Neutrophil (primary cell): ENCODE measurements at regions not wholly inside any gene's neighbourhood (a gene's known extent, or its start where the extent isn't known, plus 50 kb on each side); places are given as distances from the start of the nearest gene placed in this dataset.

Experiments
- H3K27ac ChIP-seq: fragments of 200-600 bp; sonication (generic); 2 replicates; pipeline ENCODE4 v1.5.1; 2016; ENCODE audit warnings: mild to moderate bottlenecking, moderate library complexity
- H3K27me3 ChIP-seq: fragments of 200-600 bp; sonication (generic); 2 replicates; pipeline ENCODE4 v1.6.0; 2016; ENCODE audit warnings: mild to moderate bottlenecking
- H3K36me3 ChIP-seq: fragments of 200-600 bp; sonication (generic); 2 replicates; pipeline ENCODE4 v1.5.1; 2017
- H3K4me1 ChIP-seq, 2 experiments: fragments of 200-600 bp in 1 of 2; sonication (generic) in 1 of 2; 1 replicate in 1 of 2; 2 replicates in 1 of 2; pipeline versions ENCODE4 v1.5.1 to v1.6.1; 2013 to 2016; ENCODE audit warnings: low read depth in 1 of 2, low read length in 1 of 2, mild to moderate bottlenecking in 1 of 2, moderate library complexity in 1 of 2; ENCODE audit not compliant: control insufficient read depth in 1 of 2, insufficient read depth in 1 of 2
- H3K4me3 ChIP-seq, 2 experiments: fragments of 200-600 bp in 1 of 2; sonication (generic) in 1 of 2; 1 replicate in 1 of 2; 2 replicates in 1 of 2; pipeline ENCODE4 v1.5.1; 2013 to 2016; ENCODE audit warnings: low read depth in 1 of 2, low read length in 1 of 2, mild to moderate bottlenecking in 1 of 2, moderate library complexity in 1 of 2
- H3K9me3 ChIP-seq: fragments of 200-600 bp; sonication (generic); 2 replicates; pipeline ENCODE4 v1.5.1; 2016
- TF ChIP-seq, protein P1 (sequence below): fragments of 200-600 bp; sonication (generic); IDR thresholded peaks from 2 replicates; pipeline ENCODE4 v1.5.1; 2016; ENCODE audit warnings: antibody characterized with exemption

DNA sequence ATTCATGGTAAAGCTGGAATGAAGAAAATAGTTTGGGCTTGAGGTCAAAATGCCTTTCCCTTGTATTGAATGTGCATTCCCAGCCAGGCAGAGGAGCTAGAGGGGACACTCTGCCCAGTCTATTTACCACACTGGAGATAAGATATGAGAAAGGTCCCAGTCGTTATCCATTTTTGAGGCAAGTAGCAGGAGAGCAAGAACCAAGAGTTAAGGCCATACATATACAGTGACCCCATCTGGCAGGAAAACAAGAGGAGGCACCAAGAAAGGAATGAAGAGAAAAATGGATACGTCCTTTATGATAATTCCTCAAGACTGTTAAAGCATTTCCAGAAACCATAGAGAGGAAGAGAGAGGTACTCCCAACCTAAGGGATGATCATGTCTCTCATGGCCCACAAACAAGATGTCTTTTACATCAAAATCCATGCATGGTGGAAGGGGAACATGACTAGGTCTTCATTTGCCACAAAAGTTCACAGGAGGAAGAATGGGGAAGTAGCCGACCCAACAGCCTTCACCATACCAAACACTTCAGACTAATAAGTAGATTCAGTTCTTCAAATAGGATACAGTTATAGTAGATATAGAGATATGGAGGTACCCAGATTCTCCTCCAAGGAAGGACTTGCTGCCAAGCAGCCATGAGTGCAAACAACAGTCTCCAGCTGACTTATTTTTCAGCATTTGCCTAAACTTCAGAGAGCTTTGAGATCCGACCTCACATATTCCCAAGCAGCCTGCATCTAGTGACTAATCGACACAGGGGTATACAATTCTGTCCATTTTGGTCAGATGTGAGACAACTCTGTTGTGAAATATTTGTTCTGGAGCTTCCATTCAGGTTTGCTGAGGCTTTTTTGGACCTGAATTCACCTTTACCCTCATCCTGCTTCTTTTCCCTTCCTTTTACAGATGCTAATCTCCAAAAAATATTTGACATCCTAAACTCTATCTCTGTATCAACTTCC lies 61.1 kb upstream of the CCDC71L start:
- Histone ChIP-seq H3K27ac (no peak overlapping the region), H3K4me3 (no peak overlapping the region), H3K4me1 (no peaks in the 10 kb centered on the region), H3K27me3 (no peaks in the 10 kb centered on the region), H3K9me3 (no peaks in the 10 kb centered on the region), H3K36me3 (no peaks in the 10 kb centered on the region)
- TF ChIP-seq, protein P1, sequence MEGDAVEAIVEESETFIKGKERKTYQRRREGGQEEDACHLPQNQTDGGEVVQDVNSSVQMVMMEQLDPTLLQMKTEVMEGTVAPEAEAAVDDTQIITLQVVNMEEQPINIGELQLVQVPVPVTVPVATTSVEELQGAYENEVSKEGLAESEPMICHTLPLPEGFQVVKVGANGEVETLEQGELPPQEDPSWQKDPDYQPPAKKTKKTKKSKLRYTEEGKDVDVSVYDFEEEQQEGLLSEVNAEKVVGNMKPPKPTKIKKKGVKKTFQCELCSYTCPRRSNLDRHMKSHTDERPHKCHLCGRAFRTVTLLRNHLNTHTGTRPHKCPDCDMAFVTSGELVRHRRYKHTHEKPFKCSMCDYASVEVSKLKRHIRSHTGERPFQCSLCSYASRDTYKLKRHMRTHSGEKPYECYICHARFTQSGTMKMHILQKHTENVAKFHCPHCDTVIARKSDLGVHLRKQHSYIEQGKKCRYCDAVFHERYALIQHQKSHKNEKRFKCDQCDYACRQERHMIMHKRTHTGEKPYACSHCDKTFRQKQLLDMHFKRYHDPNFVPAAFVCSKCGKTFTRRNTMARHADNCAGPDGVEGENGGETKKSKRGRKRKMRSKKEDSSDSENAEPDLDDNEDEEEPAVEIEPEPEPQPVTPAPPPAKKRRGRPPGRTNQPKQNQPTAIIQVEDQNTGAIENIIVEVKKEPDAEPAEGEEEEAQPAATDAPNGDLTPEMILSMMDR, result no peak

DNA sequence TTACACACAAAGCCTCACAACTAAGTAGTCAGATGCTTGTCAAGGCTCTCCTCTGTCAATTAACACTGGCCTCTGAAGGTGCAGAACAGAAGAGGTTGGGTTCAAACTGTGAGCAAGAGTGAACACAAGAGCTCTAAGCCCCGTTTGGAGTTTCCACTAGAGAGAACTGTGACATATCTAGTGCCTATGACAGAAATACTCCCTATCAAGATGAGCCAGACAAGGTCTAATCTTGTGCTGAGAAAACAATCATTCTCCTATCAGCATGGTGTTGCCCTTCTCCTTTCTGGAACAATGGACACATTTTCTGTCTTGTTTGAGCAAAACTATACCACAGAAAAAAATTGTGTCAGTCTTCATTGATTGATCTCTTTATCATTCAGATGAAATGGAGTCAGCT lies 62.4 kb upstream of the CCDC71L start:
- Histone ChIP-seq H3K27ac (no peak overlapping the region), H3K36me3 (no peaks in the 10 kb centered on the region), H3K27me3 (no peaks in the 10 kb centered on the region), H3K4me1 (no peaks in the 10 kb centered on the region), H3K9me3 (no peaks in the 10 kb centered on the region), H3K4me3 (no peak overlapping the region)
- TF ChIP-seq, protein P1, result no peak

DNA sequence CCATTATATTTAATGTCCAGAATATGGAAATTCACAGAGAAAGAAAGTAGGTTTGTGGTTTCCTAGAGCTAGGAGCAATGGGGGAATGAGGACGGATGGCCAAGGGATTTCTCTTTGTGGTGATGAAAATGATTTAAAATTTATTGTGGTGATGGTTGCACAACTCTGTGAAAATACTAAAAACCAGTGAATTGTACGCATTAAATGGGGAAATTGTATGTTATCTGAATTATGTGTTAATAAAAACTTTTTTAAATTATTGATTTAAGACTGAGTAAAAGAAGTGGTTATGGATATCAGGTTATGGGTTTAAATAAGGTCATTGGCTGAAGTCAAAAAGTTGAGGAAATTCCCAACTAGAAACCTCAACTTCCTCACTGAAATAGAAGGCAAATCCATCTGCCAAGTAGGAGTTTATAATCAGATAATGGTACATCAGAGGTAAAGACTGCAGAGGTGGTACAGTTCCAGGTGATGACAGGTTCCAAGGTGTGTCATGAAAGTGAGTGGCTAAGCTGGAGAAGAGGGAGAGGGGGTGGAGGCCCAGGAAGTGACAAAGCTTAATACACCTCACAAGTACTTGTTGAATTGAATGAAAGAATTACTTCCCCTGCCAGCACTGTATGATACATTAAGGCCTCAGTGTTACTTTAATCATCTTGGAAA lies 68.9 kb upstream of the CCDC71L start:
- TF ChIP-seq, protein P1, result no peak
- Histone ChIP-seq H3K4me3 (no peak overlapping the region), H3K27me3 (no peaks in the 10 kb centered on the region), H3K27ac (no peak overlapping the region), H3K4me1 (no peaks in the 10 kb centered on the region), H3K36me3 (no peaks in the 10 kb centered on the region), H3K9me3 (no peaks in the 10 kb centered on the region)

DNA sequence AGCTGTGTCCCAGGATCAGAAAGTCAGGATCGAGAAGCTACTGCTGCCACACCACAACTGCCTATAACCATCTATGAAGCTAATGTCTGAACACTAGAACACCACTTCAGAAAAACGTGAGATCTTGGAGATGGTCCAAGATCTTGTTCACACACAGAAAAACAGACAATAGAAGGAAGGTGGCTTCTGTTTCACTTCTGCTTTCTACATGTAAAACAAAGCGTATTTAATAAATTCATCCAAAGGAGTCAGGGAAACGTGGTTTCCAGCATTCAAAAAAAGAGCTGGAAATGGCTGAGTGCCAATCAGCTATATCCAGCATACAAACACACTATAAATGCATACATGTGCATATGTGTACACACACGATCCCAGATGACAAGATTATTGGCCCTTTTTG lies 70.2 kb upstream of the CCDC71L start:
- no peaks in the 10 kb centered on the region for H3K36me3 ChIP-seq
- no peaks in the 10 kb centered on the region for H3K4me1 ChIP-seq
- H3K4me3 ChIP-seq, result no peak overlapping the region
- no peak overlapping the region for H3K27ac ChIP-seq
- TF ChIP-seq, protein P1, result no peak
- no peaks in the 10 kb centered on the region for H3K9me3 ChIP-seq
- H3K27me3 ChIP-seq, result no peaks in the 10 kb centered on the region

DNA sequence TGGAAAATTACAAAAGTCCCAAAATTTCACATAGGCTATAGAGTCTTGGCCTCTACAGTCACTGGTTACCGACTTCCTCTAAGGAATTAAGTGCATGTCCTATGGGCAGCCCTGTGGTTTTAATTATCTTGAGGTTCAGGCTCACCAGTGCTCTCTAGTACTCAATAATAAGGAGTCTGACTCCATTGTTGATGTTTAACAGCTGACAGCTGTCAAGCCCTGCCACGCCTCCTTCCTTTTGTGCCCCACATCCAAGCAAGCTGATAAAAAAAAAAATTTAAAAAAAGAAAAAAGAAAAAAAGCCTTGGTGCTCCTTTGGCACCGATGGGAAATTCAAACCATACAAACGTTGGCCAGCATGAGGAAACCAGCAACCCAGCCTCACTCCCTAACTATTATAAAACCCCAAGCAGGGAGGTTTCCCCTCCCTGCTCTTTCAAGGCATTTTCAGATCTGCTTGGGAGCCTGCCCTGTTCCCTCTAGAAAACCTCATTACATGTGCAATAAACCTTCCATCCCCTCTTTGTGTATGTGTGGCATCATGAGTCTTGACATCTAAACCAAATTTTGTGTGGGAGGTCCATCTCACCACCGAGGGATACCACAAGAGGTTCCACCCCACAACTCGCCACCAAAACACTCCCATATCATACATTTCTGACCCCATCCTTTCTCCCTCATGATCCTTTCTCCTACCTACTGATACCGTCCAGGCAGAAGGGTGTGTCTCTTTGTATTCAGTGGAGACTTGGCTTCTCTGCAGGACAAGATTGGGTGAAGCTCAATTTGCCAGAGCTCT lies 70.9 kb upstream of the CCDC71L start:
- Histone ChIP-seq H3K4me3 (no peak overlapping the region), H3K36me3 (no peaks in the 10 kb centered on the region), H3K4me1 (peaks cover 0 to 2% of the 10 kb centered on the region in 2 experiments), H3K27me3 (no peaks in the 10 kb centered on the region), H3K27ac (no peak overlapping the region), H3K9me3 (no peaks in the 10 kb centered on the region)
- TF ChIP-seq, protein P1, result no peak
